Calu3 (cell line): ENCODE measurements at regions not wholly inside any gene's neighbourhood (a gene's known extent, or its start where the extent isn't known, plus 50 kb on each side); places are given as distances from the start of the nearest gene placed in this dataset.

Source experiments
- BruUV-seq: library from RNA; stranded (reverse); fragments of 400-500 nt; replicated peaks from 2 replicates; lab custom pipeline; 2021; lab: Mats Ljungman, UMichigan
- CTCF ChIA-PET: fragments of 300-600 bp; sonication (Branson Sonifier 250); formaldehyde crosslinking; loops from one replicate; lab custom pipeline; 2022; ENCODE audit warnings: antibody characterized with exemption; lab: Charles Lee
- DNase-seq: peaks from one replicate; pipeline ENCODE4 v3.0.0; 2022
- H3K27ac Mint-ChIP-seq: one replicate; pipeline ENCODE4 v1.8.0; 2022; ENCODE audit warnings: mixed read lengths; ENCODE audit not compliant: unreplicated experiment
- H3K27me3 Mint-ChIP-seq: one replicate; pipeline ENCODE4 v1.8.0; 2022; ENCODE audit warnings: mixed read lengths; ENCODE audit not compliant: unreplicated experiment
- H3K36me3 Mint-ChIP-seq: one replicate; pipeline ENCODE4 v1.8.0; 2022; ENCODE audit warnings: mild to moderate bottlenecking, moderate library complexity, mixed read lengths; ENCODE audit not compliant: insufficient read depth, unreplicated experiment
- H3K4me1 Mint-ChIP-seq: one replicate; pipeline ENCODE4 v1.8.0; 2022; ENCODE audit warnings: mild to moderate bottlenecking, low read depth, mixed read lengths; ENCODE audit not compliant: unreplicated experiment
- H3K4me3 Mint-ChIP-seq: one replicate; pipeline ENCODE4 v1.8.0; 2022; ENCODE audit warnings: mild to moderate bottlenecking, low read depth, moderate library complexity, mixed read lengths; ENCODE audit not compliant: unreplicated experiment
- H3K9me3 Mint-ChIP-seq: one replicate; pipeline ENCODE4 v1.8.0; 2022; ENCODE audit warnings: low read depth, mixed read lengths; ENCODE audit not compliant: unreplicated experiment
- intact Hi-C: fragments of 100-400 bp; cut with micrococcal nuclease; formaldehyde crosslinking; loops from one replicate; pipeline ENCODE4 v1.10.0; 2022; ENCODE audit not compliant: unreplicated experiment
- TF ChIP-seq, protein P1 (sequence below): fragments of 200-600 bp; IDR thresholded peaks from one replicate; pipeline ENCODE4 v1.8.0; 2022; ENCODE audit warnings: antibody characterized with exemption; ENCODE audit not compliant: unreplicated experiment

DNA sequence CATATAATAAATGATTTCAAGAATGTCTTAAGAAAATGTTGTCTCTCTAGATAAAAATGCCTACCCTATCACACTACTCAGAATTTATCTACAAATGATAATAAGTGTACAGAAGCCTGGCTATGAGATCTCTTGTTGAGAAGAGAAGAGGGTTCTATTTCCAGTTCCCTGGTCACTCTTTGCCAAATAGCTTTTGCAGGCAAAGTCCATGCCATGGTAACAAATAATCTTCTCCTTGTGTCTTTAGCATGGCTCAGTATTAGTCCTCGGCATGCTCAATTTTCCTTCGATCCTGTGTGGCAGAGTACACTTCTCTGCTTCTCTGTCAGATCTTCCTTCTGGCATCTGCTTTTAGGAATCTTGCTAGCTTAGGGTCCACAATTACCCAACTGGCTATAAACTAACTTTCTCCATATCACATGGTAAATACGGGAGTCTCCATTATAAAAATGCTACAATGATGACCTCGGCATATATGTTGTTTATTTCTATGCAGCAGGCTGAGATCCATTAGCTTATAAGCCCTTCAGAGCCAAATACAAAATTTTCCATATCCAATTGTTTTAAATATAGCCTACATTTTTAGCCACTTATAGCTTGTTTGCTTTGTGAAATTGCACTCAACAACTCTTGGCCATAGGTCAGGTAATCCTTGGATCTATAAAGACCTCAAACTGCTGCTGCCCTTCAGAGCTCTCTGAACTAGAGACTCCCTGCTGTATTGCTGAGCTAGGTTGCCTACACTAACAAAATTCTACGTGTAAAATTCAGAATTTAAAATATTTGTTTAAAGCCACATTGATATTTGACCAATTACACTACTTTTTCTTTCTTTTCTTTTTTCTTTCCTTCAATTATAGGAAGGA lies 157.5 kb downstream of the FSIP2 start:
- Mint-ChIP-seq H3K9me3 (no peaks in the 10 kb centered on the region), H3K4me1 (no peaks in the 10 kb centered on the region), H3K36me3 (no peaks in the 10 kb centered on the region), H3K27me3 (no peaks in the 10 kb centered on the region), H3K4me3 (no peak overlapping the region), H3K27ac (no peak overlapping the region)
- DNase-seq: no peak
- intact Hi-C loops: no loop called here
- BruUV-seq: no TSS peak
- CTCF ChIA-PET: no interaction called here
- TF ChIP-seq, protein P1, sequence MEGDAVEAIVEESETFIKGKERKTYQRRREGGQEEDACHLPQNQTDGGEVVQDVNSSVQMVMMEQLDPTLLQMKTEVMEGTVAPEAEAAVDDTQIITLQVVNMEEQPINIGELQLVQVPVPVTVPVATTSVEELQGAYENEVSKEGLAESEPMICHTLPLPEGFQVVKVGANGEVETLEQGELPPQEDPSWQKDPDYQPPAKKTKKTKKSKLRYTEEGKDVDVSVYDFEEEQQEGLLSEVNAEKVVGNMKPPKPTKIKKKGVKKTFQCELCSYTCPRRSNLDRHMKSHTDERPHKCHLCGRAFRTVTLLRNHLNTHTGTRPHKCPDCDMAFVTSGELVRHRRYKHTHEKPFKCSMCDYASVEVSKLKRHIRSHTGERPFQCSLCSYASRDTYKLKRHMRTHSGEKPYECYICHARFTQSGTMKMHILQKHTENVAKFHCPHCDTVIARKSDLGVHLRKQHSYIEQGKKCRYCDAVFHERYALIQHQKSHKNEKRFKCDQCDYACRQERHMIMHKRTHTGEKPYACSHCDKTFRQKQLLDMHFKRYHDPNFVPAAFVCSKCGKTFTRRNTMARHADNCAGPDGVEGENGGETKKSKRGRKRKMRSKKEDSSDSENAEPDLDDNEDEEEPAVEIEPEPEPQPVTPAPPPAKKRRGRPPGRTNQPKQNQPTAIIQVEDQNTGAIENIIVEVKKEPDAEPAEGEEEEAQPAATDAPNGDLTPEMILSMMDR: no peak

DNA sequence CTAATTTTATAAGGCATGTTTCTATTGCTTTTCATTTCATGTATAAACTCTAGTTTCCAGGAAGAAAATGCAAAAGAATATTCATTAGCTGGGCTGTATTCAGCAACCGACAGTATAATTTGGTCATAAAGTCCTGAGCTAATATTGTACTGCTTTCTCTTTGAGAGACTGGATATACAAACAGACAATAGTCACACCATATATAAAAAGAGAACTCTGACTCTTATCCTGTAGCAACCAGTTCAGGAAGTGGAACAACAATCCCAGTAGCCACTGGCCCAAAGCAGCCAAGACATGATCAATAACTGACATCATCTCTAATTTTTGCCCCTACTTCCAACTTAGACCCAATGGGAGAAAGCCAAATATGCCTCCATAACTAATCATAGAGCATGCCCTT lies 160.8 kb downstream of the FSIP2 start:
- no peak for DNase-seq
- H3K4me1 Mint-ChIP-seq: no peaks in the 10 kb centered on the region
- TF ChIP-seq, protein P1: no peak
- no peak overlapping the region for H3K27ac Mint-ChIP-seq
- CTCF ChIA-PET: no interaction called here
- H3K36me3 Mint-ChIP-seq: no peaks in the 10 kb centered on the region
- intact Hi-C loops: no loop called here
- no peaks in the 10 kb centered on the region for H3K27me3 Mint-ChIP-seq
- no peak overlapping the region for H3K4me3 Mint-ChIP-seq
- no peaks in the 10 kb centered on the region for H3K9me3 Mint-ChIP-seq
- no TSS peak for BruUV-seq

DNA sequence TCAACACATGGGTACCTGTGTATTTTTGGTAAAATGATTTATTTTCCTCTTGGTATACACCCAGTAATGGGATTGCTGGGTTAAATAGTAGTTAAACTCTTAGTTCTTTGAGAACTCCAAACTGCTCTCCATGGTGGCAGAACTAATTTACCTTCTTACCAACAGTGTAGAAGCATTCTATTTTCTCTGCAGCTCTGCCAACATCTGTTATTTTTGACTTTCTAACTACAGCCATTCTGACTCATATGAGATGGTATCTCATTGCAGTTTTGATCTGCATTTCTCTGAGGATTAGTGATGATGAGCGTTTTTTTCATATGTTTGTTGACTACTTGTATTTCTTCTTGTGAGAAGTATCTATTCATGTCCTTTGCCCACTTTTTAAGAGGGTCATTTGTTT lies 180.6 kb downstream of the FSIP2 start:
- Mint-ChIP-seq H3K36me3 (no peaks in the 10 kb centered on the region), H3K4me3 (no peak overlapping the region), H3K9me3 (no peaks in the 10 kb centered on the region), H3K27me3 (no peaks in the 10 kb centered on the region), H3K4me1 (no peaks in the 10 kb centered on the region), H3K27ac (no peak overlapping the region)
- CTCF ChIA-PET: no interaction called here
- no peak for DNase-seq
- TF ChIP-seq, protein P1: no peak
- intact Hi-C loops: no loop called here
- BruUV-seq: no TSS peak

- intact Hi-C loops: no loop called here
- H3K36me3 Mint-ChIP-seq: no peaks in the 10 kb centered on the region
Measured at GRCh38 chr2:185921048-185921756, 182.6 kb downstream of the FSIP2 start.

More at GRCh38 chr2:185921048-185921756, 182.6 kb downstream of the FSIP2 start:
- Mint-ChIP-seq H3K27ac (no peak overlapping the region), H3K4me1 (no peaks in the 10 kb centered on the region), H3K4me3 (no peak overlapping the region), H3K27me3 (no peaks in the 10 kb centered on the region), H3K9me3 (no peaks in the 10 kb centered on the region)
- no TSS peak for BruUV-seq
- CTCF ChIA-PET: no interaction called here
- TF ChIP-seq, protein P1: no peak
- no peak for DNase-seq
